H1 (cell line): ENCODE measurements at regions not wholly inside any gene's neighbourhood (a gene's known extent, or its start where the extent isn't known, plus 50 kb on each side); places are given as distances from the start of the nearest gene placed in this dataset.

Source experiments
- ATF3 ChIP-seq: IDR thresholded peaks from 2 replicates; pipeline ENCODE4 v1.6.1; 2011; ENCODE audit warnings: low read depth, mild to moderate bottlenecking, low read length; ENCODE audit not compliant: insufficient read depth
- CEBPB ChIP-seq: IDR thresholded peaks from 2 replicates; pipeline ENCODE4 v1.6.1; 2012; ENCODE audit warnings: low read depth, low read length
- CREB1 ChIP-seq: IDR thresholded peaks from 2 replicates; pipeline ENCODE4 v1.6.1; 2012; ENCODE audit warnings: inconsistent platforms
- E2F6 ChIP-seq: IDR thresholded peaks from 2 replicates; pipeline ENCODE4 v1.6.1; 2012; ENCODE audit warnings: inconsistent platforms
- KDM1A ChIP-seq: fragments of 200-600, 300-600 bp; sonication (generic); IDR thresholded peaks from 2 replicates; pipeline ENCODE4 v1.7.1; 2016; ENCODE audit warnings: mild to moderate bottlenecking, low read length, borderline replicate concordance
- MAX ChIP-seq: IDR thresholded peaks from 2 replicates; pipeline ENCODE4 v1.6.1; 2012; ENCODE audit warnings: inconsistent platforms
- NRF1 ChIP-seq: IDR thresholded peaks from 2 replicates; pipeline ENCODE4 v1.6.1; 2011; ENCODE audit warnings: mild to moderate bottlenecking, low read depth, low read length, improper control_type of control experiment
- RBBP5 ChIP-seq: IDR thresholded peaks from 2 replicates; pipeline ENCODE4 v1.7.1; 2012; ENCODE audit warnings: low read depth, mild to moderate bottlenecking, inconsistent platforms, low read length, moderate library complexity, borderline replicate concordance
- TAF7 ChIP-seq: optimal IDR thresholded peaks from 2 replicates; pipeline ENCODE3; 2011; ENCODE audit warnings: low read depth, mild to moderate bottlenecking, inconsistent platforms, low read length, moderate library complexity, borderline replicate concordance
- TEAD4 ChIP-seq: IDR thresholded peaks from 2 replicates; pipeline ENCODE4 v1.6.1; 2012; ENCODE audit warnings: low read depth, low read length, inconsistent platforms, mixed read lengths
- TF ChIP-seq, protein P1 (sequence below): fragments of 300-600 bp; sonication (generic); IDR thresholded peaks from 2 replicates; pipeline ENCODE4 v1.7.1; 2012; ENCODE audit warnings: low read length, moderate library complexity, mild to moderate bottlenecking, inconsistent platforms; ENCODE audit not compliant: insufficient replicate concordance

DNA sequence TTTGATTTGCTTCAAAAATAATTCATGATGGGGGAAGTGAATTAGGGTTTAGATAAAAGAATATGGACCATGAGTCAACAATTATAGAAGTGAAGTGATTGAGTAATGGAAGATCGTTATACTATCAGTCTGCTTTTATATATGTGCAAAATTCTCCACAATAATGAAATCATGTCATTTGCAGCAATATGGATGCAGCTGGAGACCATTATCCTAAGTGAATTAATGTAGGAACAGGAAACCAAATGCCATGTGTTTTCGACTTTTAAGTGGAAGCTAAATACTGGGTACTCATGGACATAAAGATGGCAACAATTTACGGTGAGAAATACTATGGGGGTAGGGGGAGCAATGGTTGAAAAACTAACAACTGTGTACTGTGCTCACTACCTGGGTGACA is 144.7 kb upstream of the SRD5A2 start (continued):
- TF ChIP-seq, protein P1, sequence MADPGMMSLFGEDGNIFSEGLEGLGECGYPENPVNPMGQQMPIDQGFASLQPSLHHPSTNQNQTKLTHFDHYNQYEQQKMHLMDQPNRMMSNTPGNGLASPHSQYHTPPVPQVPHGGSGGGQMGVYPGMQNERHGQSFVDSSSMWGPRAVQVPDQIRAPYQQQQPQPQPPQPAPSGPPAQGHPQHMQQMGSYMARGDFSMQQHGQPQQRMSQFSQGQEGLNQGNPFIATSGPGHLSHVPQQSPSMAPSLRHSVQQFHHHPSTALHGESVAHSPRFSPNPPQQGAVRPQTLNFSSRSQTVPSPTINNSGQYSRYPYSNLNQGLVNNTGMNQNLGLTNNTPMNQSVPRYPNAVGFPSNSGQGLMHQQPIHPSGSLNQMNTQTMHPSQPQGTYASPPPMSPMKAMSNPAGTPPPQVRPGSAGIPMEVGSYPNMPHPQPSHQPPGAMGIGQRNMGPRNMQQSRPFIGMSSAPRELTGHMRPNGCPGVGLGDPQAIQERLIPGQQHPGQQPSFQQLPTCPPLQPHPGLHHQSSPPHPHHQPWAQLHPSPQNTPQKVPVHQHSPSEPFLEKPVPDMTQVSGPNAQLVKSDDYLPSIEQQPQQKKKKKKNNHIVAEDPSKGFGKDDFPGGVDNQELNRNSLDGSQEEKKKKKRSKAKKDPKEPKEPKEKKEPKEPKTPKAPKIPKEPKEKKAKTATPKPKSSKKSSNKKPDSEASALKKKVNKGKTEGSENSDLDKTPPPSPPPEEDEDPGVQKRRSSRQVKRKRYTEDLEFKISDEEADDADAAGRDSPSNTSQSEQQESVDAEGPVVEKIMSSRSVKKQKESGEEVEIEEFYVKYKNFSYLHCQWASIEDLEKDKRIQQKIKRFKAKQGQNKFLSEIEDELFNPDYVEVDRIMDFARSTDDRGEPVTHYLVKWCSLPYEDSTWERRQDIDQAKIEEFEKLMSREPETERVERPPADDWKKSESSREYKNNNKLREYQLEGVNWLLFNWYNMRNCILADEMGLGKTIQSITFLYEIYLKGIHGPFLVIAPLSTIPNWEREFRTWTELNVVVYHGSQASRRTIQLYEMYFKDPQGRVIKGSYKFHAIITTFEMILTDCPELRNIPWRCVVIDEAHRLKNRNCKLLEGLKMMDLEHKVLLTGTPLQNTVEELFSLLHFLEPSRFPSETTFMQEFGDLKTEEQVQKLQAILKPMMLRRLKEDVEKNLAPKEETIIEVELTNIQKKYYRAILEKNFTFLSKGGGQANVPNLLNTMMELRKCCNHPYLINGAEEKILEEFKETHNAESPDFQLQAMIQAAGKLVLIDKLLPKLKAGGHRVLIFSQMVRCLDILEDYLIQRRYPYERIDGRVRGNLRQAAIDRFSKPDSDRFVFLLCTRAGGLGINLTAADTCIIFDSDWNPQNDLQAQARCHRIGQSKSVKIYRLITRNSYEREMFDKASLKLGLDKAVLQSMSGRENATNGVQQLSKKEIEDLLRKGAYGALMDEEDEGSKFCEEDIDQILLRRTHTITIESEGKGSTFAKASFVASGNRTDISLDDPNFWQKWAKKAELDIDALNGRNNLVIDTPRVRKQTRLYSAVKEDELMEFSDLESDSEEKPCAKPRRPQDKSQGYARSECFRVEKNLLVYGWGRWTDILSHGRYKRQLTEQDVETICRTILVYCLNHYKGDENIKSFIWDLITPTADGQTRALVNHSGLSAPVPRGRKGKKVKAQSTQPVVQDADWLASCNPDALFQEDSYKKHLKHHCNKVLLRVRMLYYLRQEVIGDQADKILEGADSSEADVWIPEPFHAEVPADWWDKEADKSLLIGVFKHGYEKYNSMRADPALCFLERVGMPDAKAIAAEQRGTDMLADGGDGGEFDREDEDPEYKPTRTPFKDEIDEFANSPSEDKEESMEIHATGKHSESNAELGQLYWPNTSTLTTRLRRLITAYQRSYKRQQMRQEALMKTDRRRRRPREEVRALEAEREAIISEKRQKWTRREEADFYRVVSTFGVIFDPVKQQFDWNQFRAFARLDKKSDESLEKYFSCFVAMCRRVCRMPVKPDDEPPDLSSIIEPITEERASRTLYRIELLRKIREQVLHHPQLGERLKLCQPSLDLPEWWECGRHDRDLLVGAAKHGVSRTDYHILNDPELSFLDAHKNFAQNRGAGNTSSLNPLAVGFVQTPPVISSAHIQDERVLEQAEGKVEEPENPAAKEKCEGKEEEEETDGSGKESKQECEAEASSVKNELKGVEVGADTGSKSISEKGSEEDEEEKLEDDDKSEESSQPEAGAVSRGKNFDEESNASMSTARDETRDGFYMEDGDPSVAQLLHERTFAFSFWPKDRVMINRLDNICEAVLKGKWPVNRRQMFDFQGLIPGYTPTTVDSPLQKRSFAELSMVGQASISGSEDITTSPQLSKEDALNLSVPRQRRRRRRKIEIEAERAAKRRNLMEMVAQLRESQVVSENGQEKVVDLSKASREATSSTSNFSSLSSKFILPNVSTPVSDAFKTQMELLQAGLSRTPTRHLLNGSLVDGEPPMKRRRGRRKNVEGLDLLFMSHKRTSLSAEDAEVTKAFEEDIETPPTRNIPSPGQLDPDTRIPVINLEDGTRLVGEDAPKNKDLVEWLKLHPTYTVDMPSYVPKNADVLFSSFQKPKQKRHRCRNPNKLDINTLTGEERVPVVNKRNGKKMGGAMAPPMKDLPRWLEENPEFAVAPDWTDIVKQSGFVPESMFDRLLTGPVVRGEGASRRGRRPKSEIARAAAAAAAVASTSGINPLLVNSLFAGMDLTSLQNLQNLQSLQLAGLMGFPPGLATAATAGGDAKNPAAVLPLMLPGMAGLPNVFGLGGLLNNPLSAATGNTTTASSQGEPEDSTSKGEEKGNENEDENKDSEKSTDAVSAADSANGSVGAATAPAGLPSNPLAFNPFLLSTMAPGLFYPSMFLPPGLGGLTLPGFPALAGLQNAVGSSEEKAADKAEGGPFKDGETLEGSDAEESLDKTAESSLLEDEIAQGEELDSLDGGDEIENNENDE = no peak
- no peak for TF ChIP-seq MAX
- TF ChIP-seq RBBP5 = no peak
- no peak for TF ChIP-seq TAF7
- no peak for TF ChIP-seq CEBPB
- TF ChIP-seq CREB1 = no peak
- no peak for TF ChIP-seq E2F6
- no peak for TF ChIP-seq NRF1
- TF ChIP-seq KDM1A = no peak
- no peak for TF ChIP-seq ATF3
- TF ChIP-seq TEAD4 = no peak
